ENCODE measurements at regions not wholly inside any gene's neighbourhood (a gene's known extent, or its start where the extent isn't known, plus 50 kb on each side); places are given as distances from the start of the nearest gene placed in this dataset.
A peak's percentile ranks its signal among the peaks of the same experiment; 100 is the strongest.

GRCh38 chr9:12874395-12874794 lies 99.6 kb downstream of the LURAP1L start:
- no peak for DNase-seq

GRCh38 chr9:12875191-12875590 lies 100.4 kb downstream of the LURAP1L start:
- DNase-seq: no peak

DNA sequence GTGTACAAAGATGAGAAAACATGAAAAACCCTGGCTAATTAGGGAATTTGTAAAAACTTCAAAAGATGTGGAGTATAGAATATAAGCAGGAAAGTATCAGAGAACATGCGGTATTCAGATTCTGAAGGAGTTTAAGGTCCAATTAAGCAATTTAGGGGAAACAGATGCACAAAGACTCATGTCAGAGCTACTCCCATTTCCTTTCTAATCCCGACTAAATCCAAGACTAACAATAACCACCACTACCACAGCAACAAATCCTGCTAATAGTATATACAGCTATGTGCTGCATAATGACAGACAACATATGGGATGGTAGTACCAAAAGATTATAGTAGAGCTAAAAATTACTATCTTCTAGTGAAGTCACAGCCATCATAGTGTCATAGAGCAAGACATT lies 102.1 kb downstream of the LURAP1L start:
- no peak for DNase-seq

DNA sequence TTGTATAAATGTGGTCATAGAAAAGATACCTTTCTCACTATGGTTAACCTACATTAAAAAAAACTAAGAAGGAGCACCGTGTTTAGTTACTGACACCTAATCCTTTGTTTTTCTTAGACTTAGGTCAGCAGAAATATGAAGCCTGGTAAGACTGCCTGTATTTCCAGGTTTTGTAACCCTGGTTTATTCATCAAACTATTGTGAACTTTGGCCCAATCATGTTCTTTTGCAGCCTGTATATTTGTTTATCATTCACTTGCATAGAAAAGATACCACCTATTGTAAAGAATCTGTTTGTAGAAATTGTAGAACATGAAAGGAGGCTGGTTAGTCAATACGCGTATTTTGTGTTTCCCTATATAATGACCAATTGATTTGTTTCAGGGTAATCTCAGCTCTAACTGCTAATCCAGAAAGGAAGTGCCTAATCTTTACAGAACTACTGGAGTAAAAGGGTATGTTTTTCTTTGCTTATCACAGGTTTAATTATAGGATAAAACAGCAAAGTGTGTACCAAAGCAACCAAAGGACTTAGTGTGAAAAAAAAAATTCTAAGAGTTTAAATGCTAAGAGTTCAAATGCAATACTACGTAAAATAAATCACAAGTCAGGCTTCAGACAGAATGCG lies 103.6 kb downstream of the LURAP1L start:
- DNase-seq: no peak

DNA sequence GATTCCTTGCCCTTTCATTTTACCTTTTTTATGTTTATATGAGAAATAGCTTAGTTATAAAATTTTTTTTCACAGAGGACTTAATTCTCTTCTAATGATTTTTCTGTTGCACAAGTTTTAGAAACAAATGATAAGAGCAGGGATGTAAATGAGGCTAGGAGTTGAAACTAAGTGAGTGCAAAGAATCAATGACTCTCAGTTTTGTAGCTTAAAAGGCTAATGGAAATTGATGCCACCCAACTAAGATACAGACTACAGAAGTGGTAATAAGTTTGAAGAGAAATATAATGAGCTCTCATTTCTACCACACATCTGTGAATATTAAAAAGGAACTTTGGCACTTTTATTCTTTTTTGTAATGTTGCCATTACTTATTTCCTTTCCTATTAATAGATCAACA lies 105.1 kb downstream of the LURAP1L start:
- DNase-seq: no peak

DNA sequence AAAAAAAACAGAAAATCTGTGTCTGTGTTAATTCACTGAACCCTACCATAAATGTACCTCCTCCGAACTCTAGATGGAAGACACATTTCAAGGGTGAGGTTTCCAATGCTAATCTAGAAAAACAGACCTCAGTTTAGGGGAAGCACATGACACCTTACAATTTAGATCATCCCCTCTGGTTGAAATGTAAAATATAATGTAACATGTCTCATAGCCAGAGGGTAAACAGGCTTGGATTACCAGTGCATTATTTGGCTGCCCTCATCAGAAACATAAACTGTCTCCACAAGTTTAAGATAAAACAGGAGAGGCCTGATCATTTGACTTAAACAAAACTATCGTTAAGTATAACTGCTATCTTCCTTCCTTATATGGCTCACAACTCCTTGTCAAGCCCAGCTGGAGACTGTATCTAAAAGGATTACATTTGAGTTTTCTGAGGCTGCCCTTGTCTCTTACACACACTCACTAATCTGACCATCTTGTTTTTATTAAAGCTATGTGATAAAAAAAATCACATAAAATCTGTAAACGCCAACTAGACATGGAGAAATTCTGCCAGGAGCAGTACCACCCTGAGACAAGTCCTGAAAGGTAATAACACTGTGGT lies 105.7 kb downstream of the LURAP1L start:
- DNase-seq: no peak

DNA sequence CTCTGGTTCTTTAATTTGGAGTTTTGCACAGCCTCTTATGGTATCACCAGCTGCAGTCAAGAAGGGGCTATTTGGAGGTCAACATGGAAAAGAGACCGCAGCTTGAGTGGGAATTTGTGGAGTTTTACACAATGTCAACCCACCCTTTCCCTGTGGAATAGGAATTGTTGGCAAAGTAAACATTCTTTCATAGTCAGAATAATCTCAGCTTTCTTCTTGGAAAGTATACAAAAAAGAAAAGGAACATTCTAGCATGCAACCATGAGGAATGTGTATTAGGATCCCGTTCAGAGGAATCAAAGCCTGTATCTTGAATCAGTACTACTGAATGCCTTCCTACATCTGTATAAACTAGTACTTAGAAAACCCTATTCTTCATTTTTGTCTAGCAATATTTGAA lies 107.6 kb downstream of the LURAP1L start:
- DNase-seq: no peak

GRCh38 chr9:12884736-12885395 lies 110.0 kb downstream of the LURAP1L start:
- no peak for DNase-seq

- no peak for DNase-seq
Measured at GRCh38 chr9:12889402-12890106, 114.7 kb downstream of the LURAP1L start.

- no peak for DNase-seq
Measured at GRCh38 chr9:12891588-12891987, 116.8 kb downstream of the LURAP1L start.

DNA sequence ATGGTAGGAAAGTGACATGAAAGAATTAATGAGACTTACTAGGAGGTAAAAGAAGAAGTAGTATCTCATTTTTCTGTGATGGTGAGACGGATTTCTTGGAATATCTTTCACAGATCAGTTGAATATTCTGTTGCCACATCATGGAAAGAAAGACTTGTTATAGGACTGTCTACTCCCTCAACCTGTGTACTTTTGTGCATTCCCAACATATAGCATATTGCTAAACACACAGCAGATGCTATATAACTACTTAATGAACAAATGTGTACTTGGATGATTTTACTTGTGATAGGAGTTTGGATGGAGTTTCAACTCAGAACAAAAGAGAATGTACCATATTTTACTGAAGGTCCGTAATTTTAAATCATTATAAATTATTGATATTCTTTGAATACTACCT lies 128.5 kb downstream of the LURAP1L start:
- DNase-seq: no peak

DNA sequence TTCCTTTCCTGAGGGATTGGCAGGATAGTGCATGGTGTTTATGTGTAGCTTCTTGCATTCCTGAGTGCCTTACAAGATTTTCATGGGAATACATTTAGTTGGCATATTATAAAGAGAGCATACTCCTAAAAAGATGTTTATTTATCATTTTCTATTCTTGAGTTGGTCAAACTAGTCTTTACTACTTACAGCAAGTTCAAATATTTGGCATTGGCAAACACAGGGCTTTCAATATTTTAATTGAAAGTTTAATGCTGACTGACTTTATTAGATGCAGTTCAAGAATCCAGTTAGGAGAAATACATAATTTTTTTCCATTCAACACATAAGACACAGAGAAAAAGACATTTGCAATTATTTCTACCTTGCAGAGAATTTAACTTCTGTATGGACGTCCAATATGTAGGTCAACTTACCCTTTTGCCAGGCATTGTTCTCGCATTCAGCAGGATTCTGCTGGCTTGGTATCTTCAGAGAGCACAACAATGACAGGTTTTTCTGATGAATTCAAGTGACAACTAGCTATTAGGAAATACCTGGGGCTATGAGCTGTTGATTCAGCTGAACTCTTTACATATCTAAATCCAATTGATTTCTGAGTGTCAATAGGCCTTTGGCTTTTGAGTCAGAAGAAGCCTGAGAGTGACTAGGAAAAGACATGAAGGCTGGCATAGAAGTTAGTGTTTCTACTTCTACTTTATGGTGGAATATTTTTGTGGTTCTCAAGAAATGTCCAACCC lies 129.6 kb downstream of the LURAP1L start:
- DNase-seq: no peak

DNA sequence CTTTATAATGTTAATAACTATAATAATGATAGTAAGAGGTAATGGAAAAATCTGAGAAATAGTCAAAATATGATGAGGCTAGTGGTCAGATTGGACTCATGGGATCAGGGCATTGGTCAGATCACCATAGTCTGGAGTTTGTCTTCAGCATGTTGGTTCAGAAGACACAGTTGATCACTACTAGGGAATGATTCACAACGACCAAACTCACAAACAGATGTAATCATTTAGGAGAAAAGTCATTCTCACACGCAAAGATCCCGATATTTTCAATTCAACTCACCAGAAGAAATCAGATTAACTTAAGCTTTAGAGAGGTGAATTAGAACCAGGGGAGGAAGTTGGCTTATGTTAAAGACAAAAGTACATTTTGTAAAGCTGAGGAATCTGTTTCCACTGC lies 131.8 kb downstream of the LURAP1L start:
- DNase-seq: no peak

DNA sequence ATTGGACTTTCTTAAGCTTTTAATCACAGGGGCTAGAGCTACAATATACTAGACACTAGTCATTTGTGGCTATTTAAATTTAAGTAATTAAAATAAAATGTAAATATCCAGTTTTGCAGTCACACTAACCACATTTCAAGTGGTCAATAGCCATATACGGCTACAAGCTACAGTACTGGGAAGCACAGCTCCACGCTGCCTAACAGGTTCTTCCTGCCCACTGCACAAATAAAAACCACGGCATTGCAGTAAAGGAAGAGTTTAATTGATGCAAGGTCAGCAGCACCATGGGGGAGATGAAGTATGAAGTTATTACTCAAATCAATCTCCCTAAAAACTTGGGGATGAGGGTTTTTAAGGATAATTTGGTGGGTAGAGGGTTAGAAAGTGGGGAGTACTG lies 134.1 kb downstream of the LURAP1L start:
- no peak for DNase-seq

GRCh38 chr9:12915366-12915954 lies 140.6 kb downstream of the LURAP1L start:
- no peak for DNase-seq

DNA sequence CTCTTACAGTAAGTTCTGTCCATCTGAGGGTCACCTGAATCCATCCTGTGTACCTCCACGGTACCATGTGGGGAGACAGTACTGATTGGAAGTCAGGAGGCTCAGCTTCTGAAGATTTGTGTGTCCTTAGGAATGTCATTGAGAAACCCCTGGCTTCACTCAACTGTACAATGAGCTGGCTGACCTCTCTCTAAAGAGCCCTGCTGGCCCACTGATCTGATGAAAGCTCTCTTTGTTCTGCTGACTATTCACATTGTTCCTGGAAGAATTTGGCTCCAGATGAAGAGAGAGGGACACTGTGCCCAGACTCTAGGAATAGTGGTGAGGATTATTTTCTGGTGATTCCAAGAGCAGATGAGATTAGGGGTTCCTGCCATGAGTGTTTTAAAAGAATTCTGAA lies 141.2 kb downstream of the LURAP1L start:
- peak; percentile 45 for DNase-seq

GRCh38 chr9:12920437-12920836 lies 145.6 kb downstream of the LURAP1L start:
- DNase-seq: no peak

DNA sequence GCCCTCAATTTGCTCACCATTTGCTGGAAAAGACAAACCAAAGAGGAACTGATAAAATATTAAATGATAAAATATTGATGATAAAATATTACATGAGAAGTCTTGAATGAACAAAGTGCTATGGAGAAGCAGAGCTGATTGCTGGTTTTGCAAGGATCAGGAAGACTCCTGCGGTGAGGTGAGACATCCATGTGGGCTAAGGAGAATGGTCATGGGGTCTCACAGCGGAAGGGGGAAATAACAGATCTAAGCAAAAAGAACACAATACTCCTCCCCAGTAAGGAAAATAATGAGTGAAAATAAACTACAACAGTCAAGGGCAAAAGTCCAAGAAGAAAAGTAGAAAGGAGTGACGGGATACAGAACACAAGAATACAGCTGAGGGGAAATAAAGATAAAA lies 146.8 kb downstream of the LURAP1L start:
- no peak for DNase-seq

DNA sequence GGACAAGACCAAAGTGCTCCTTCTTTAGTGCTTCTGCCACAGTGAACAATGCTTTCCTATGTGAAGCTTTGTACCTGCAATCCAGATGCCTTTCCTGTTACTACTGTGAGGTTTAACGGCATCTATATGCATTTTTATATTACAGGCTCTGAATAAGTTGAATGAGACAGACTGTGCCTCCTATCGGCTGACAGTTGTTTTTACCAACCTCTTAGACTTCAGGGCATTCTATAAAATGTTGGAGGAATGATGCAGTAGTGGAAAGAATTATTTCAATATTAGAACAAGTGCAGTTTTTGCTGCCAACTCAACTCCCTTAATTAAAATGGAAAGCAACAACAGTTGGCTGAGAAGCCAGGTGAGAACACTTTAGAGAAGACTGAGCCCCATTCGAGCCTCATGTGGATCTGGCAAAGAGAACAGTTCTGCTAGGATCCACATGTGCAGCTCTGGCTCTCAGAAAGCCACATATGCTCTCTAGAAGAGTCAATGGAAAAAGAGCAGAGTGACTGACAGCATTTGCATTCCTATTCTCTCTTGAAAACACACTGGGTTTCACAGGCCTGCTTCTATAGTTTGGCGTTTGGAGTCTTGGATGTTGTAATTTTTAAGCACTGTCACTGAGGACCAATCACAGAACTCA lies 147.5 kb downstream of the LURAP1L start:
- no peak for DNase-seq

- no peak for DNase-seq
Measured at GRCh38 chr9:12923468-12924009, 148.7 kb downstream of the LURAP1L start.

- DNase-seq: no peak
Measured at GRCh38 chr9:12930906-12931305, 156.1 kb downstream of the LURAP1L start.

- no peak for DNase-seq
Measured at GRCh38 chr9:12933957-12934356, 159.1 kb downstream of the LURAP1L start.

All from retina (tissue), 1 donor.